Stimulated activated naive CD8-positive, alpha-beta T cell treated with anti-CD3 and anti-CD28 coated beads, Interleukin-15, amount 100 ng/mL, for 72 hours (primary cell): ENCODE measurements at regions not wholly inside any gene's neighbourhood (a gene's known extent, or its start where the extent isn't known, plus 50 kb on each side); places are given as distances from the start of the nearest gene placed in this dataset.
"Not testable (repeated sequence)": the region's sequence is repeated elsewhere in the genome, so short reads cannot be mapped to it uniquely, and the experiment has no call there.

Experiments used
- ATAC-seq: fragments of 150-1000 bp; cut with Tn5 transposase; 2 replicates; pipeline ENCODE4 v1.10.0; 2021; ENCODE audit warnings: mild to moderate bottlenecking, moderate library complexity
- DNase-seq, 2 donors: peaks; one replicate each; pipeline ENCODE4 v3.0.0; 2021 to 2022
- H3K27ac Mint-ChIP-seq, 2 donors: one replicate each; pipeline ENCODE4 v1.8.0; 2022; ENCODE audit warnings: mild to moderate bottlenecking in 2 of 2, mixed read lengths in 2 of 2, moderate library complexity in 2 of 2
- H3K27me3 Mint-ChIP-seq: one replicate; pipeline ENCODE4 v1.8.0; 2022; ENCODE audit warnings: mixed read lengths
- H3K4me1 Mint-ChIP-seq: one replicate; pipeline ENCODE4 v1.8.0; 2022; ENCODE audit warnings: mild to moderate bottlenecking, mixed read lengths
- H3K4me3 Mint-ChIP-seq, 2 donors: one replicate each; pipeline ENCODE4 v1.8.0; 2022; ENCODE audit warnings: mild to moderate bottlenecking in 2 of 2, mixed read lengths in 2 of 2, moderate library complexity in 1 of 2
- H3K9me3 Mint-ChIP-seq, 2 donors: one replicate each; pipeline ENCODE4 v1.8.0; 2022; ENCODE audit warnings: mixed read lengths in 2 of 2

DNA sequence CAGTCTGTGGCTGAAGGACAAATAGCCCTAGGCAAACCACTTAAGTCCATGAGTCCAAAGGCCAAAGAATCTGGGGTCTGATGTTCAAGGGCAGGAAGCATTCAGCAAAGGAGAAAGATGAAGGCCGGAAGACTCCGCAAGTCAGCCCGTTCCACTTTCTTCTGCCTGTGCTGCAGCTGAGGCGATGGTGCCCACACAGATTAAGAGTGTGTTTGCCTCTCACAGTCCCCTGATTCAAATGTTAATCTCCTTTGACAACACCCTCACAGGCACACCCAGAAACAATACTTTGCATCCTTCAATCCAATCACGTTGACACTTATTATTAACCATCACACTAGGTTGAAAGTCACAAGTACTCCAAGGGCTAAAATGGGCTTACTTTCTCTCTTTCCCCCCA, 605.4 kb upstream of the GNPDA2 start:
- H3K4me3 Mint-ChIP-seq, result no peak overlapping the region
- DNase-seq, result no peak
- H3K4me1 Mint-ChIP-seq, result no peaks in the 10 kb centered on the region
- peaks cover 6 to 7% of the 10 kb centered on the region in 2 donors for H3K9me3 Mint-ChIP-seq
- H3K27me3 Mint-ChIP-seq, result no peaks in the 10 kb centered on the region
- no peak overlapping the region for H3K27ac Mint-ChIP-seq
- ATAC-seq, result no peak

DNA sequence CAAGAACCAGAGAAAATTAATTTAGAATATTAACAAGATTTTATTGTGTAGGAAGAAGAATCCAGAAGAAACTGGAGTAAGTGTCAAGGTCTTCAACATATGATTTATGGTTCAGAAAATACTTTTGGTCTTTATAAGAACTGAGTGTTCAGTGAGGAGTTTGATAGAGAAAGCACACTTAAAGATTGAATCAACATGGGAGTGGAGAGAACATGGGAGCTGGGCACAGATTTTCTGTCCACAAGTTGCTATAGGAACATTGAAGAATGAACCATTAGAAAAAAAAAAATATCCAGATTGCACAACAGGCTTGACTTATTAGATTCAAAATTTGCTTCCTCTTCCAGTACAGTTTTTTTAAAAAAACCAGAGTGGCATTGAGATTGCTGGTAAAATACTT, 601.2 kb upstream of the GNPDA2 start:
- no peaks in the 10 kb centered on the region for H3K4me1 Mint-ChIP-seq
- H3K27ac Mint-ChIP-seq, result no peak overlapping the region
- DNase-seq (no peak), ATAC-seq (no peak)
- peaks cover 12 to 13% of the 10 kb centered on the region in 2 donors for H3K9me3 Mint-ChIP-seq
- no peaks in the 10 kb centered on the region for H3K27me3 Mint-ChIP-seq
- no peak overlapping the region for H3K4me3 Mint-ChIP-seq

DNA sequence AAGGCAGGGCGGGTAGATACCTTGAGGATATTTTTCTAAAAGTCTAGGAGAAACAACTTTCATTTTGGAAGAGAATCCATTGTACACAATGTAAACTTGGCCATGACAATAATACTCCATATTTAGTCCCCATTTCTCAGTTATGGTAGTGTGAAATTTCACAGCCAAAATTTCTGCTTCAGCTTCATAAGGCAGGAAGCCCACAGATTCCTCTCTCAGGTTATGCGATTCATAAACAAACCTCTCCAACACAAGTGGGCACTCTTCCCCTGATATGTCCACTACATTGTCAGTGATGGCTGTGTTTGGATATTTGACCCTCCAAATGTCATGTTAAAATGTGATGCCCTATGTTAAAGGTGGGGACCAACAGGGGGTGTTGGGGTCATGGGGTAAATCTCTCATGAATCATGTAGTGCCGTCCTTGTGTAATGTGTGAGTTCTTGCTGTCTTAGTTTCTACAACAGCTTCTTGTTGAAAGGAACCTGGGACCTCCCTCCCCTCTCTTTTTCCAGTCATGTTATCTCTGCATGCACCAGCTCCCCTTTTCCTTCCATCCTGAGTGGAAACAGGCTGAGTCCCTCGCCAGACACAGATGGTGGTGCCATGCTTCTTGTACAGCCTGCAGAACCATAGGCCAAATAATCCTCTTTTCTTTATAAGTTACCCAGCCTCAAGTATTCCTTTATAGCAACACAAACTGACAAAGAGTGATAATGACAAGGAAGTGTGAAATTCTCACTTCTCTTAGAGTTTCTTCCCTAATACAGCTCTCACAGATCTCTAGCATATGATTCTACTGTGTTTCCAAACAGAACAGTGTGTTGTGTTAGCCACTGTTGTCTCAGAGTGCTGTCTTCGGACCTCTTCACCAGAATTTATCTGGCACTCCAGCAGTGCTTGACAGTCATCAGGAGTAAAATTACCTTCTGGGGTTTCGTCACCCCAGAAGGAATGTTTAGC, 598.4 kb upstream of the GNPDA2 start:
- no peak overlapping the region for H3K27ac Mint-ChIP-seq
- DNase-seq (no peak), ATAC-seq (no peak)
- no peak overlapping the region for H3K4me3 Mint-ChIP-seq
- no peaks in the 10 kb centered on the region for H3K4me1 Mint-ChIP-seq
- no peaks in the 10 kb centered on the region for H3K27me3 Mint-ChIP-seq
- H3K9me3 Mint-ChIP-seq, result peaks cover 6 to 11% of the 10 kb centered on the region in 2 donors

DNA sequence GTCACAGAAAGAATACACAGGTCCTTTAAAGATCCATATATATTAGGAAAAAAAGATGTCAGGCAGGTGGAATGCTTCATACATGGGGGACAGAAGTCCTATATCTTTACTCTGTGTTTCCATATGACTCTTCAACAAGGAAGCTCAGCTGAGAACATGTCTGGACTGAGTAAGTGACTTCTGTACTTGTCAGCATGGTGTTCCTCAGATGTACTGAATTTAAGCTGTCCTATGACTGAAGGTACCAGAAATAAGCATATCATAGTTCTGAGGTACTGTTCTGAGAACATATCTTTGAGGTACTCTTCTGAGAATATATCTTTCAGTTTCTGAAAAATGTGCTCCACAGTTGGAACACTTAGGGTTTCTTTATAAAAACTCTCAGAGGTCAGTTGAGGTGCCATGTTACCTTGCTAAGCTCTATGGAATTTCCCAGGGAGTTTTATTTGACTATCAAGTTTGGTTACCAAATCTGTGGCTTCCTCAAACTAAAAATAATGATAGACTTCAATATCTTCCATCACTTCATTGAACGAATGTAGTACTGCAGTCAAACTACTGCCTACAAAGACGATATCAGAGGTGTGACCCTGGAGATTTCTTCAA, 597.2 kb upstream of the GNPDA2 start:
- H3K4me3 Mint-ChIP-seq, result no peak overlapping the region
- no peaks in the 10 kb centered on the region for H3K4me1 Mint-ChIP-seq
- H3K27me3 Mint-ChIP-seq, result no peaks in the 10 kb centered on the region
- DNase-seq (no peak), ATAC-seq (no peak)
- H3K9me3 Mint-ChIP-seq, result peaks cover 6 to 12% of the 10 kb centered on the region in 2 donors
- H3K27ac Mint-ChIP-seq, result no peak overlapping the region

DNA sequence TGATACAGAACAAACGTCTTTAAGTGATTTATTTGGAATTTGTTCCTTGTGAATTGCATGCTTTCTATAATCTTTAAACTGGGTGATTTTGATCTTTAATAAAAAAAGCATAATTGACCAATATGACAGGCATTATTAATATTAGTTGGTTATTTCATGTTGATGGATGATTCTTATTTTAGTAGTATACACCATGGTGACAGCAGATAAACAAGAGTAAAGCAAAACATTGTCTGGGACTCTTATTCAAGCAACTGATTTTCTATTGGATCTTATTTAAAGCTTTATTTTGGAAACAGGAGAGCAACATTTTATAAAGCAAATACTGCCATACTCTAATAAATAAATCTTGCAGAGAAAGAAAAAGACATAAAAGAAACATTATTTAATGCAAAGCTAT, 591.4 kb upstream of the GNPDA2 start:
- no peak for ATAC-seq
- H3K4me3 Mint-ChIP-seq, result no peak overlapping the region
- peaks cover 0 to 5% of the 10 kb centered on the region in 2 donors for H3K9me3 Mint-ChIP-seq
- DNase-seq, result no peak
- H3K4me1 Mint-ChIP-seq, result no peaks in the 10 kb centered on the region
- H3K27me3 Mint-ChIP-seq, result no peaks in the 10 kb centered on the region
- H3K27ac Mint-ChIP-seq, result no peak overlapping the region

DNA sequence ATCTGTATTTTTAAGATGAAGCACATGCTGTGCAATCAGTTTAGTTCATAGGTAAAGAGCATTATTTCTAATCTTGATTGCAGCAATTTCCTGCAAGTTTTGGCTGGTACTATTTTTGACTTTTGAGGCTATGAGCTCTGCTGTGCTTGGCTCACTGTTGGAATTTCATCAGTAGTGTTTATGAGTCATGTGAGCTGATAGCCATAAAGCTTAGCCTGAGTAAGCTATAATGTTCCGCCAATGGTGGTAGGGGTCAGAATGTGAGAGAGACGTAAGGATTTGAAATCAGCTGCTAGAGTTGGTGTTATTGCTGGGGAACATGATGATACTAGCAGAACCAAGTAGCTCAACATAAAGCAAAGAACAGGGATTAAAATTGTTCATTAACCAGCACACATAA, 590.9 kb upstream of the GNPDA2 start:
- DNase-seq (no peak), ATAC-seq (no peak)
- no peaks in the 10 kb centered on the region for H3K27me3 Mint-ChIP-seq
- peaks cover 0 to 5% of the 10 kb centered on the region in 2 donors for H3K9me3 Mint-ChIP-seq
- H3K4me1 Mint-ChIP-seq, result no peaks in the 10 kb centered on the region
- no peak overlapping the region for H3K27ac Mint-ChIP-seq
- H3K4me3 Mint-ChIP-seq, result no peak overlapping the region

DNA sequence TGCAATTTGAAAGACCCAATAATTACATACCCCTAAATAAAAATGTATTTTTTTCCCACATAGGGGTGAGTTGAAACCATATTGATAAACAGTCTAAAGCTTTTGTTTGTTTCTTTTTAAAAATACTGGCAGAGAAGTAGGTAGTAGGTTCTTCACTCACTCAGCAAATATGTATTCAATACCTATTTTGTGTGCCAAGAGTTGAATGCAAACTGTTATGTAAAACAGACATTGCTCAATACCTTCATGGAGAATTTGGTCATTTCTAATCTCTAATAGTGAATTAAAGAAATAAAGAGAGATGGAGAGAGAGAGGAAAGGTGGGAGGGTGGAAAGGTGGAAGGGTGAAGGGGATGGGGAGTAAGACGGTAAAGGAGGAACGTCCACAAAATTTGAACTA, 589.9 kb upstream of the GNPDA2 start:
- Mint-ChIP-seq H3K27me3 (no peaks in the 10 kb centered on the region), H3K27ac (no peak overlapping the region), H3K9me3 (peaks cover 0 to 5% of the 10 kb centered on the region in 2 donors), H3K4me3 (no peak overlapping the region), H3K4me1 (no peaks in the 10 kb centered on the region)
- DNase-seq (no peak), ATAC-seq (no peak)

DNA sequence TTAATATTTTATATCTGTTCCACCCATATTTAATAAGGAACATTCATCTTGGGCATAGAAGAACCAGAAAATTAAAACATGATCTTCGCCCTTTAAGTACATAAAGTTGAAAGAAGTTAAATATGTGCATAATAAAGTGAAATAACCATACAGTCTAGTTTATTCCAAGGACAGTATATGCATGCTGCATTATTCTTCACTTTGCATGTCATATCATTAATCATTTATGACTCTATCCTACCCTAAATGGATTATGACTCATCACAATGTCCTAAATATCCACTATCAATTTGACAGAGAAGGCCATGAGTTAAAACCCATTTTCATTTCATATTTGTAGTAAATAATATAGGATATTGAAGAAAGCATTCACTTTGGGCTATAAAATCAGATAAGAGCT, 576.5 kb upstream of the GNPDA2 start:
- Mint-ChIP-seq H3K27me3 (no peaks in the 10 kb centered on the region), H3K9me3 (peaks cover 0 to 4% of the 10 kb centered on the region in 2 donors), H3K27ac (no peak overlapping the region), H3K4me3 (no peak overlapping the region), H3K4me1 (no peaks in the 10 kb centered on the region)
- ATAC-seq (no peak), DNase-seq (no peak)

DNA sequence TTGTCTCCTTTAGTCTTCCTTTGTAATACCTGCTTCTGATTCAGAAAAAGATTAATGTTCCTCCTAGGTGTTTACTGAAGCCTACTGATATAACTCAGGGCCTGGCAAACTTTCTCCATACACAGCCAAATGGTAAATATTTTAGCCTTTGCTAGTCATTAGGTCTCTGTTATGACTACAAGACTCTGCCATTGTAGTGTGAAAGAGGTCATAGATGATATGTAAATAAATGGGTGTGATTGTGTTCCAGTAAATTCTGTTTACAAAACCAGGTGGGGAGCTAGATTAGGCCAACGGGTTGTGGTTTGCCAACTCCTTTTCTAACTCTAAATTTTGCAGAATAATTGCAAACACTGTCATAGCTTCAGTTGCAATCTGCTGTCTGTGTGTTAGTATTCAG, 568.1 kb upstream of the GNPDA2 start:
- H3K4me3 Mint-ChIP-seq, result no peak overlapping the region
- H3K4me1 Mint-ChIP-seq, result no peaks in the 10 kb centered on the region
- no peak for DNase-seq
- H3K9me3 Mint-ChIP-seq, result peaks cover 25 to 41% of the 10 kb centered on the region in 2 donors
- H3K27me3 Mint-ChIP-seq, result no peaks in the 10 kb centered on the region
- no peak for ATAC-seq
- no peak overlapping the region for H3K27ac Mint-ChIP-seq

DNA sequence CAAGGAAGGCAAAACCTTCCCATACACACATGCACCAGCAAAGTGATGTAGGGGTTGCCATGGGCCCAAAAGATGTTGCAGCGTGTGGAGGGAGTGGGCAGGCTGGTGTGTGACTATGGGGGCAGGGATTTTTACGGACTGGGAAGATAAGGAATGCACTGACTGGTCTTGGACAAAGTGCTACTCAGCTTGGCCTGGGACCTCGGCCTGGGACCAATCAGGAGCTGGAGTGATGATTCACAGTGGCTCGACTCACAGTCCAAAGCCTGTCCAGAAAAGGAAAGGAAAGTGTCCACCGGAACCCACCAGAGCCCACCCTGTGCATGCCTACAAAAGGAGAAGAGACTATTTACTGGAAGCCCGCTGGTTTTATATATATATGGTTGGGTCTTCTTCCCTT, 567.0 kb upstream of the GNPDA2 start:
- H3K27ac Mint-ChIP-seq, result no peak overlapping the region
- H3K9me3 Mint-ChIP-seq, result peaks cover 29 to 41% of the 10 kb centered on the region in 2 donors
- H3K4me1 Mint-ChIP-seq, result no peaks in the 10 kb centered on the region
- ATAC-seq, result no peak
- H3K4me3 Mint-ChIP-seq, result no peak overlapping the region
- no peaks in the 10 kb centered on the region for H3K27me3 Mint-ChIP-seq
- DNase-seq, result no peak

DNA sequence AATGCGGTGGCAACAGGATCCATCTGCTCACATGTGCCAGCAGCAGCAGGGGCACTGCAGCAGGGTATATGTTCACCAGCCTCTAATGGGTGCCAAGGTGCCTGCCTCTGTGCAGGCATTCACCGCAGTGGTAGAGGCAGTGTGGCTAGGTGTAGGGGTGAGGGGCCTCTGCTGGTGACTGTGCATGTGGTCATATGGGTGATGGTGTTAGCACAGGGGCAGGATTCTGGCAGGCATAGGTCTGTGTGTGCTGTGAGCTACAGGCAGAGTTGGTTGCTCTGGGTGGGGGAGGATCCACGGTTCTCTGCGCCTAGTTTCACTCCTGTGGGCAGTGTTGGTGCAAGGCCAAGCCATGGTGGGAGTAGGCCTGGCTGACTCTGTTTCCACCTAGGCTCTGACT, 566.5 kb upstream of the GNPDA2 start:
- H3K4me1 Mint-ChIP-seq, result no peaks in the 10 kb centered on the region
- peaks cover 29 to 42% of the 10 kb centered on the region in 2 donors for H3K9me3 Mint-ChIP-seq
- ATAC-seq, result no peak
- H3K4me3 Mint-ChIP-seq, result no peak overlapping the region
- H3K27me3 Mint-ChIP-seq, result no peaks in the 10 kb centered on the region
- peak overlapping the region in 1 of 2 donors; percentile 52 for H3K27ac Mint-ChIP-seq
- DNase-seq, result no peak

DNA sequence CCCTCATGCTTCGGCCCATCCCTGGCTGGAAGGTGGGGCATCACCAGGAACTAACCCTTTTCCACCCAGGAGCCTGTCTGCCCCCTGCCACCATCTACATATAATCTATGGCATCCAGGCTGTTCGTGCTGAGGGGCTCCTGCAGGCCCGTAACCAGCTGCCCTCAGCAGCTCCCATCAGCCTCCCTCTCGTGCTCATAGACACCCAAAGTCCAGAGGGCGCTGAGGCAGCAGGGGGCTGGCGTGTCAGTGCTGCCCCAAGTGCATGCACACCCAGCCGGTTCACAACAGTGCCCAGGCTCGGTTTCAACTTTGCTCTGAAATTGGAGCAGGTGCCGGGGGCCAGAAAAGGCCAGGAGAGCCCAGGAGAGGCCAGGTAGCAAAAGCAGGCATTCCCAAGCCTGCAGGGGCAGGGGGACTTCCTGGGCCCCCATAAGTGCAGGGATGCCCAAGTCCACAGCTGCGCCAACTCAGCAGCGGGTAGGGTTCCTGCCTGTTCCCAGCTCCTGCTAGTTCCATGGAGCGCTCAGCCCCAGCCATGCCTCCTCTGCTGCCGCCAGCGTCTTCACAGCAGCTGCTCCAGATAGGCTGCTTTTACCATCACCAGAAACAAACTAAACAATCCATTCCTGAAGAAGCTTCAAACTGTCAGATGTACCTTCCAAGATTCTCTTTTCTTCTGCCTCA, 558.2 kb upstream of the GNPDA2 start:
- H3K27me3 Mint-ChIP-seq, result no peaks in the 10 kb centered on the region
- H3K27ac Mint-ChIP-seq, result no peak overlapping the region
- no peaks in the 10 kb centered on the region for H3K4me1 Mint-ChIP-seq
- H3K4me3 Mint-ChIP-seq, result no peak overlapping the region
- DNase-seq (no peak), ATAC-seq (no peak)
- H3K9me3 Mint-ChIP-seq, result peaks cover 9 to 19% of the 10 kb centered on the region in 2 donors

DNA sequence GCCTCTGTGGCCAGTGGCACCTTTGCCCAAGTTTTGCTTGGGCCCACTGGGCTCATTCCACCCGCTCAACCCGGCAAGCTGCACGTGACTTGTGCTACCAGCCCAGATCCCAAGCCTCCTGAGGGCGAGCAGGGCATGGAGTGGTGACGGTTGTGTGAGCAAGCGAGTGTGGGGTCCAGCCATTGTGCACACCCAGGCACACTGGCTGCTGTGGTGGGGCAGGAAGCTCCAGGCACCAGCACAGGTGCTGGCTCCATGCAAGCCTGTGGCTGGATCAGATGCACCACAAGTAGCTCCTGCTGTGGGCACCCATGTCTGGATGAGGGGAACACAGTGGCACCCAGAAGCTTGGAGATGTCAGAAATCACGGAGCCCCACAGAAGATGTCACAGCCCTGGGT, 557.0 kb upstream of the GNPDA2 start:
- Mint-ChIP-seq H3K27me3 (no peaks in the 10 kb centered on the region), H3K27ac (no peak overlapping the region), H3K9me3 (peaks cover 5 to 19% of the 10 kb centered on the region in 2 donors), H3K4me1 (no peaks in the 10 kb centered on the region), H3K4me3 (no peak overlapping the region)
- ATAC-seq (no peak), DNase-seq (no peak)

DNA sequence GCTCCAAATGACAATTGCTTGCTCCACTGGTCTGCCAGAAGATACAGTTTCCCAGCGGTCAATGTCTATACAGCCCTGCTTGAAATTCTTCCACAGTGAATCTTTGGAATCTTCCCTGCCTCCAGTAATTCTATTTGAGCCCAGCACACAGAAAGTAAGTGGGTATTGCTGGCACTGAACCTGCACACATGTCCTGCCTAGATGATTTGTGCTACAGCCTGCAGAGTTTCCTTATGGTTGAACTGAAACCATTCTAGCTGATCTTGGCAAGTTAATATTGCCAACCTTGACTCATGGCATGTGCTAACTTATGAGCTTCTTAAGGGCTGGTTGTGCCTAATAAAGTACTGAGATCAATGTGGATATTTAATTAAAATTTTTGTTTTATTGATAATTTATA, 553.8 kb upstream of the GNPDA2 start:
- ATAC-seq (no peak), DNase-seq (no peak)
- Mint-ChIP-seq H3K27me3 (no peaks in the 10 kb centered on the region), H3K4me3 (no peak overlapping the region), H3K9me3 (no peaks in the 10 kb centered on the region), H3K4me1 (no peaks in the 10 kb centered on the region), H3K27ac (no peak overlapping the region)

DNA sequence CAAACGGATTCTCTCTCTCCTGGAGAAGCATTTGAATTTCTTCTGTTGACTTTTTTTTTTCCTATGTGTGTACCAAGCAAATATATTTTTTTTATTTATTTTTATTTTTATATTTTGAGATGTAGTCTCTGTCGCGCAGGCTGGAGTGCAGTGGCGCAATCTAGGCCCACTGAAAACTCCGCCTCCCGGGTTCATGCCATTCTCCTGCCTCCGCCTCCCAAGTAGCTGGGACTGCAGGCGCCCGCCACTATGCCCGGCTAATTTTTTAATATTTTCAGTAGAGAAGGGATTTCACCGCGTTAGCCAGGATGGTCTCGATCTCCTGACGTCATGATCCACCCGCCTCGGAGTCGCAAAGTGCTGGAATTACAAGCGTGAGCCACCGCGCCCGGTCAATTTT, 549.5 kb upstream of the GNPDA2 start:
- Mint-ChIP-seq H3K27me3 (no peaks in the 10 kb centered on the region), H3K4me3 (no peak overlapping the region), H3K27ac (no peak overlapping the region), H3K9me3 (peaks cover 14 to 22% of the 10 kb centered on the region in 2 donors), H3K4me1 (no peaks in the 10 kb centered on the region)
- ATAC-seq (no peak), DNase-seq (no peak)

DNA sequence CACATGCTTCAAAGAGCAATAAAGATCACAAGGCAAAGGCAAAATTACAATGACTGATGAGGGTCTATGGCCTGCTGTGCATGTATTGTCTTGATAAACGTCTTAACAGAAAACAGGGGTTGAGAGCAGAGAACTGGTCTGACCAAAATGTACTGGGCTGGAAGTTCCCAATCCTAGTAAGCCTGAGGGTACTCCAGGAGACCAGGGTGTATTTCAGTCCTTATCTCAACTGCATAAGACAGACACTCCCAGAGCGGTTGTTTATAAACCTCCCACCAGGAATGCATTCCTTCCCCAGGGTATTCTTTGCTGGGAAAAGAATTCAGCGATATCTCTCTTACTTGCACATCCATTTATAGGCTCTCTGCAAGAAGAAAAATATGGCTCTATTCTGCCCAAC, 521.8 kb upstream of the GNPDA2 start:
- not testable (repeated sequence) for ATAC-seq, H3K27ac Mint-ChIP-seq, H3K27me3 Mint-ChIP-seq, DNase-seq, H3K4me3 Mint-ChIP-seq, H3K4me1 Mint-ChIP-seq
- H3K9me3 Mint-ChIP-seq, result peaks cover 15 to 24% of the 10 kb centered on the region in 2 donors
